Fibroblast of lung (primary cell): ENCODE measurements at regions not wholly inside any gene's neighbourhood (a gene's known extent, or its start where the extent isn't known, plus 50 kb on each side); places are given as distances from the start of the nearest gene placed in this dataset.

ENCODE experiments used
- CTCF ChIP-seq, 2 donors: IDR thresholded peaks in 1 of 2; conservative IDR thresholded peaks in 1 of 2; 1 replicate in 1 of 2; 2 replicates in 1 of 2; pipeline ENCODE4 v1.5.1; 2011 to 2012; ENCODE audit warnings: low read length in 2 of 2, control low read depth in 1 of 2, inconsistent platforms in 1 of 2, low read depth in 1 of 2, mild to moderate bottlenecking in 1 of 2
- EZH2 ChIP-seq: IDR thresholded peaks from 2 replicates; pipeline ENCODE4 v1.5.1; 2012; ENCODE audit warnings: low read length, control low read depth, mild to moderate bottlenecking; ENCODE audit errors: missing control alignments

- TF ChIP-seq CTCF (conservative IDR thresholded peaks at IDR 0.05 in 1 of 2, IDR thresholded peaks at IDR 0.05 in 1 of 2; ENCODE audit: low read depth in 1 of 2, low read length in 2 of 2) = no peak
- no peak for TF ChIP-seq EZH2
These were observed 1245.5 kb upstream of the FAM98A start for GRCh38 chr2:34844629-34845028.
